CD8-positive, alpha-beta memory T cell (primary cell): ENCODE measurements at regions not wholly inside any gene's neighbourhood (a gene's known extent, or its start where the extent isn't known, plus 50 kb on each side); places are given as distances from the start of the nearest gene placed in this dataset.

Experiments
- CTCF ChIA-PET: fragments of 350-600 bp; sonication (Branson Sonifier 250); formaldehyde crosslinking; loops from one replicate; lab custom pipeline; 2021; ENCODE audit warnings: antibody characterized with exemption; lab: Charles Lee
- POLR2A ChIA-PET: fragments of 350-600 bp; sonication (Branson Sonifier 250); formaldehyde crosslinking; loops from one replicate; lab custom pipeline; 2021; ENCODE audit warnings: antibody characterized with exemption; lab: Charles Lee
- DNase-seq, 5 donors: peaks; one replicate each; pipeline versions ENCODE4 v3.0.0 to v3.0.0-alpha.2; 2020 to 2022; ENCODE audit warnings: mixed read lengths in 1 of 5
- H3K27ac ChIP-seq: one replicate; pipeline ENCODE4 v1.7.0; 2013; ENCODE audit warnings: low read depth, mild to moderate bottlenecking, low read length, moderate library complexity
- H3K27me3 ChIP-seq: 2 replicates; pipeline ENCODE4 v1.7.0; 2013; ENCODE audit warnings: low read length, mild to moderate bottlenecking; ENCODE audit not compliant: insufficient read depth, poor library complexity, severe bottlenecking
- H3K36me3 ChIP-seq: 2 replicates; pipeline ENCODE4 v1.7.0; 2013; ENCODE audit warnings: mild to moderate bottlenecking, low read length, moderate library complexity; ENCODE audit not compliant: insufficient read depth
- H3K4me1 ChIP-seq: 2 replicates; pipeline ENCODE4 v1.7.0; 2013; ENCODE audit warnings: mild to moderate bottlenecking, low read length, moderate library complexity; ENCODE audit not compliant: insufficient read depth
- H3K4me3 ChIP-seq: 2 replicates; pipeline ENCODE4 v1.7.0; 2013; ENCODE audit warnings: mild to moderate bottlenecking, low read length
- H3K9me3 ChIP-seq: 2 replicates; pipeline ENCODE4 v1.7.0; 2013; ENCODE audit warnings: mild to moderate bottlenecking, low read length
- H3K27ac Mint-ChIP-seq, 8 donors: one replicate each; pipeline ENCODE4 v1.8.0; 2020 to 2021; ENCODE audit warnings: mixed read lengths in 8 of 8, mild to moderate bottlenecking in 6 of 8, inconsistent platforms in 3 of 8, moderate library complexity in 3 of 8
- H3K27me3 Mint-ChIP-seq, 2 donors: one replicate each; pipeline ENCODE4 v1.8.0; 2020 to 2021; ENCODE audit warnings: mixed read lengths in 2 of 2, mild to moderate bottlenecking in 1 of 2, moderate library complexity in 1 of 2
- H3K36me3 Mint-ChIP-seq, 3 donors: one replicate each; pipeline ENCODE4 v1.8.0; 2020 to 2021; ENCODE audit warnings: mixed read lengths in 3 of 3, inconsistent platforms in 1 of 3, mild to moderate bottlenecking in 1 of 3
- H3K4me1 Mint-ChIP-seq, 3 donors: one replicate each; pipeline ENCODE4 v1.8.0; 2020 to 2021; ENCODE audit warnings: mixed read lengths in 3 of 3, inconsistent platforms in 1 of 3, mild to moderate bottlenecking in 1 of 3
- H3K4me3 Mint-ChIP-seq, 7 donors: one replicate each; pipeline ENCODE4 v1.8.0; 2020 to 2021; ENCODE audit warnings: mixed read lengths in 7 of 7, mild to moderate bottlenecking in 6 of 7, moderate library complexity in 4 of 7, inconsistent platforms in 2 of 7
- H3K9me3 Mint-ChIP-seq, 5 donors: one replicate each; pipeline ENCODE4 v1.8.0; 2020 to 2022; ENCODE audit warnings: mixed read lengths in 5 of 5, mild to moderate bottlenecking in 3 of 5, moderate library complexity in 2 of 5, inconsistent platforms in 1 of 5

DNA sequence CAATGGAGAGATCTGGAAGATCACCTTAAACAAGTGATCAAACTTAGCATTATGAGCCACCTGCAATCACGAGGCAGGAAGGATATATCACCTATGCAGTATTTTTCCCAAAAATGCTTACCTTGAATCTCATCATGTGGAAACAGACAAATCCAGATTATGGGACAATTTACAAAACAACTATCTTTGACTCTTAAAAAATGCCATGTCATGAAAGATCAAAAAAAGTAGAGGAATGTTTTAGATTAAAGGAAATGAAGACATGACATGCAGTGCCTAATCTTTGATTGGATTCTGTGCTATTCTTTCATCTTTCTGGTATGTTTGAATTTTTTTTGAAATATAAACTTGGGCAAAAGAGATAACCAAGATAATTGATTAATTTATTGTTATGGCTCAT is 95.9 kb downstream of the KPNA2 start:
- peak overlapping the region in 1 of 8 donors; percentile 32 for H3K27ac Mint-ChIP-seq
- H3K4me3 Mint-ChIP-seq, result no peak overlapping the region
- Histone ChIP-seq H3K4me1 (no peaks in the 10 kb centered on the region), H3K36me3 (no peaks in the 10 kb centered on the region), H3K4me3 (no peak overlapping the region), H3K27me3 (no peaks in the 10 kb centered on the region), H3K9me3 (no peaks in the 10 kb centered on the region), H3K27ac (no peak overlapping the region)
- peaks cover 2 to 66% (median 19%) of the 10 kb centered on the region in 3 donors for H3K36me3 Mint-ChIP-seq
- ChIA-PET CTCF (no interaction called here), POLR2A (no interaction called here)
- no peaks in the 10 kb centered on the region for H3K27me3 Mint-ChIP-seq
- no peaks in the 10 kb centered on the region for H3K9me3 Mint-ChIP-seq
- DNase-seq, result no peak
- peaks cover 2 to 6% (median 2%) of the 10 kb centered on the region in 3 donors for H3K4me1 Mint-ChIP-seq

DNA sequence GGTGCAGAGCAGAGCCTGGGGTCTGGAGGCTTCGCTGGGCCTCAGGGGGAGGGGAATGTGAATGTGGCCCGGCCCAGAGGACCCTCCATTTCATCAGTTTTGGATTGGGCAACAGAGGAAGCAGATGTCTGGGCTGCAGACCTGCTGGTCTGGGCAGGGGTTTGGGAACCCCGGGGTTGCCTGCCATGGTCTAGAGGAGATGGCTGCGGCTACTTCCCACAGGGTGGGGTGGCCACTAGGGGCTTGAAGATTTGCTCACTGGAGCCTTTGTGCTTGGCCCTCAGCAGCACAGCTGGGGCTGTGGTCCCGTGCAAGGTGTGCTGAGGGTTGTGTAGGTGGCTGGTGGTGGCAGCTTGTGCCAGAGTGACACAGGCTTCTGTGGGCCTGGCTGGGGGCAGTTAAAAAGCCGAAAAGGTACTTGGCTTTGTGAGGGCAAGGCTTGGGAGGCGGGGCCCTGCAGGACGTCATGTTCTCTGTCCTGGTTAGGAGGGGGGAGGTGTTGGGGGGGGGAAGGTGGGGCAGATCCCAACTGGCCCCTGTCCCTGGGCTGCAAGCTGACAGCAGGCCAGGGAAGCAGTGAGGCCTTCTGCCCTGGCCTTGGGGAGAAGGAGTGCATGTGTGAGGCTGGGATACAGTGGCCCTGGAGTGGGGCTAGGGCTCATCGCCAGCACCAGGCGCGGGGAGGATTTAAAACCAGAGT is 98.0 kb downstream of the KPNA2 start:
- H3K27ac Mint-ChIP-seq, result no peak overlapping the region
- Histone ChIP-seq H3K36me3 (no peaks in the 10 kb centered on the region), H3K4me3 (no peak overlapping the region), H3K4me1 (no peaks in the 10 kb centered on the region), H3K27ac (no peak overlapping the region), H3K9me3 (no peaks in the 10 kb centered on the region), H3K27me3 (no peaks in the 10 kb centered on the region)
- H3K27me3 Mint-ChIP-seq, result no peaks in the 10 kb centered on the region
- CTCF ChIA-PET, result no interaction called here
- POLR2A ChIA-PET, result no interaction called here
- peaks cover 0 to 49% (median 11%) of the 10 kb centered on the region in 3 donors for H3K36me3 Mint-ChIP-seq
- peaks cover 0 to 4% (median 0%) of the 10 kb centered on the region in 3 donors for H3K4me1 Mint-ChIP-seq
- H3K4me3 Mint-ChIP-seq, result no peak overlapping the region
- H3K9me3 Mint-ChIP-seq, result no peaks in the 10 kb centered on the region
- no peak for DNase-seq

DNA sequence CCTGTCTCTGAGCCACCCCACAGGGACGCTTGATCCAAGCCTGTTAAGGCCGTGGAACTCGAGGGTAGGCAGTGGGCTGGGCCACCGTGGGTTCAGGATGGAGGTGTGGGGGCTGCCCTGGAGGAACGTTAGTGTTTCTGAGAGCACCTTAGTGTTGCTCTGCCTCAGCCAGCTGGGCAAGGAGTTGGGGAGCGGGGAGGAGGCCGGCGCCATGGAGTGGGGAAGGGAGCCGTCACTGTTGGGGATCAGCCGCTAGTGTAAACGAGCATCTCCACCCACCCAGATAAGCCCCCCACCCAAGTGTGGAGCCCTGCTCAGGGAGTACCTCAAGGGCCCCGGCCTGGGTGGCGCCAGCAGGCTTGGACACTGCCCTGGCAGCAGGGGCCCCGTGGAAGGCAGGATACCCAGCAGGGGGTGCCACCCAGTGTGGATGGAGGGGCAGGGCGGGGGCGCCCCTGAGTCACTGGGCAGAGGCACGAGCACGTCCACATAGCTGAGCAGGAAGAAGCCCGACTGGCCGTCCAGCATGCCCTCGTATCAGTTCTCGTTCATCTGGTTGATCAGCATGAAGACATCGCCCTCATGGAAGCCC is 98.6 kb downstream of the KPNA2 start:
- H3K4me3 ChIP-seq, result no peak overlapping the region
- peaks cover 0 to 4% (median 0%) of the 10 kb centered on the region in 3 donors for H3K4me1 Mint-ChIP-seq
- no peaks in the 10 kb centered on the region for H3K9me3 ChIP-seq
- H3K27me3 Mint-ChIP-seq, result no peaks in the 10 kb centered on the region
- no peak for DNase-seq
- H3K27ac Mint-ChIP-seq, result no peak overlapping the region
- H3K27me3 ChIP-seq, result no peaks in the 10 kb centered on the region
- H3K9me3 Mint-ChIP-seq, result no peaks in the 10 kb centered on the region
- no peak overlapping the region for H3K27ac ChIP-seq
- H3K4me1 ChIP-seq, result no peaks in the 10 kb centered on the region
- H3K4me3 Mint-ChIP-seq, result no peak overlapping the region
- no peaks in the 10 kb centered on the region for H3K36me3 ChIP-seq
- H3K36me3 Mint-ChIP-seq, result peaks cover 0 to 43% (median 9%) of the 10 kb centered on the region in 3 donors
- ChIA-PET CTCF (no interaction called here), POLR2A (no interaction called here)

DNA sequence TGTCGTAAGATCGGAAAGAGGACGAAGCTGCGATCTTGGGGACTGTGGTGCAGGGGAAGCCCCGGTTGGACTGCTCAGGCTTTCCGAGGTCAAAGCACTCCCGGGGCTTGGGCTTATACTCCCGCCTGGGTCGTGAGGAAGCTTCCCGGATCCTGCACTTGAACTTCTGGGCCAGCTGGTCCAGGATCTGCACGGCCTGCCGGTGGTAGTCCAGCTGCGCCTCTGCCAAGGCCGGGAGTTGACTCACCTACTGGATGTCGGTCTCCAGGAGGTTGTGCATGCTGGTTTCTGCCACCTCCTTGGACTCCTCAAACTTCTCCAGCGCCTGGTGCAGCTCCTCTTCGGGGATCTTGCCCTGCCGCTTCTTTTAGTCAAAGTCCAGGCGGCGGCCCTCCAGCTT is 99.2 kb downstream of the KPNA2 start:
- Histone ChIP-seq H3K36me3 (no peaks in the 10 kb centered on the region), H3K27ac (no peak overlapping the region), H3K4me3 (no peak overlapping the region), H3K27me3 (no peaks in the 10 kb centered on the region), H3K9me3 (no peaks in the 10 kb centered on the region), H3K4me1 (no peaks in the 10 kb centered on the region)
- Mint-ChIP-seq H3K4me3 (no peak overlapping the region), H3K27me3 (no peaks in the 10 kb centered on the region), H3K4me1 (peaks cover 0 to 4% (median 0%) of the 10 kb centered on the region in 3 donors), H3K36me3 (peaks cover 0 to 38% (median 9%) of the 10 kb centered on the region in 3 donors), H3K9me3 (no peaks in the 10 kb centered on the region), H3K27ac (no peak overlapping the region)
- no peak for DNase-seq
- ChIA-PET POLR2A (no interaction called here), CTCF (no interaction called here)

GRCh38 chr17:68135141-68135887 is 99.8 kb downstream of the KPNA2 start:
- H3K36me3 ChIP-seq, result no peaks in the 10 kb centered on the region
- no peaks in the 10 kb centered on the region for H3K9me3 ChIP-seq
- peaks cover 0 to 35% (median 7%) of the 10 kb centered on the region in 3 donors for H3K36me3 Mint-ChIP-seq
- no peak for DNase-seq
- no peaks in the 10 kb centered on the region for H3K9me3 Mint-ChIP-seq
- peaks cover 0 to 4% (median 0%) of the 10 kb centered on the region in 3 donors for H3K4me1 Mint-ChIP-seq
- no peaks in the 10 kb centered on the region for H3K27me3 Mint-ChIP-seq
- no peaks in the 10 kb centered on the region for H3K4me1 ChIP-seq
- no peak overlapping the region for H3K27ac Mint-ChIP-seq
- POLR2A ChIA-PET, result interaction anchor here (0.6 kb wide), 1 partner anchor 165 kb away, joined by 3 read pairs; no protein-coding TSS in a partner anchor
- H3K27me3 ChIP-seq, result no peaks in the 10 kb centered on the region
- no peak overlapping the region for H3K27ac ChIP-seq
- CTCF ChIA-PET, result no interaction called here
- no peak overlapping the region for H3K4me3 ChIP-seq
- no peak overlapping the region for H3K4me3 Mint-ChIP-seq

DNA sequence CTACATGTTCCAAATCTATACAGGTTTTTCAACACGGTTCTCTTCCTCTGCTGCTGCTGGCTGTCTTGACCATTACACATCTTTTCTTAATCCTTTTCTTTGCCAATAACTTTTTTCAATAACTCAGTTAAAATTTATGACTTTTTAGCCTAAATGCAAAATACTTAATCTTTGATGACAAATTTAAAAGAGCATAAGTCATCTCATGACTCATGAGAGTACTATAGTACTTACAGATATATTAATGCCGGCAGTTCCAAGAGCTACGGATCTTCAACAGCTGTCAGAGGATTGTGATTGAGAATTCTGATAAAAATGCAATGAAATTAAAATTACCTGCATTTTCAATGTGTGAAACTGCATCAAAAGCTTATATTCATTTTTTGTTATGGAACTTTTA is 105.5 kb downstream of the KPNA2 start:
- Mint-ChIP-seq H3K9me3 (no peaks in the 10 kb centered on the region), H3K36me3 (peaks cover 0 to 2% (median 0%) of the 10 kb centered on the region in 3 donors), H3K4me1 (peaks cover 0 to 6% (median 0%) of the 10 kb centered on the region in 3 donors), H3K27me3 (no peaks in the 10 kb centered on the region), H3K27ac (peak overlapping the region in 1 of 8 donors; percentile 25), H3K4me3 (no peak overlapping the region)
- Histone ChIP-seq H3K4me1 (no peaks in the 10 kb centered on the region), H3K27me3 (no peaks in the 10 kb centered on the region), H3K4me3 (no peak overlapping the region), H3K27ac (no peak overlapping the region), H3K36me3 (no peaks in the 10 kb centered on the region), H3K9me3 (no peaks in the 10 kb centered on the region)
- ChIA-PET POLR2A (no interaction called here), CTCF (no interaction called here)
- DNase-seq, result no peak

GRCh38 chr17:68142595-68142994 is 105.2 kb upstream of the AMZ2 start:
- no peaks in the 10 kb centered on the region for H3K36me3 ChIP-seq
- no peaks in the 10 kb centered on the region for H3K36me3 Mint-ChIP-seq
- ChIA-PET POLR2A (no interaction called here), CTCF (no interaction called here)
- no peaks in the 10 kb centered on the region for H3K27me3 ChIP-seq
- no peaks in the 10 kb centered on the region for H3K27me3 Mint-ChIP-seq
- H3K9me3 Mint-ChIP-seq, result no peaks in the 10 kb centered on the region
- no peaks in the 10 kb centered on the region for H3K4me1 ChIP-seq
- no peak overlapping the region for H3K4me3 ChIP-seq
- no peak overlapping the region for H3K27ac ChIP-seq
- no peak overlapping the region for H3K27ac Mint-ChIP-seq
- H3K4me3 Mint-ChIP-seq, result no peak overlapping the region
- DNase-seq, result no peak
- peaks cover 0 to 6% (median 0%) of the 10 kb centered on the region in 3 donors for H3K4me1 Mint-ChIP-seq
- H3K9me3 ChIP-seq, result no peaks in the 10 kb centered on the region

DNA sequence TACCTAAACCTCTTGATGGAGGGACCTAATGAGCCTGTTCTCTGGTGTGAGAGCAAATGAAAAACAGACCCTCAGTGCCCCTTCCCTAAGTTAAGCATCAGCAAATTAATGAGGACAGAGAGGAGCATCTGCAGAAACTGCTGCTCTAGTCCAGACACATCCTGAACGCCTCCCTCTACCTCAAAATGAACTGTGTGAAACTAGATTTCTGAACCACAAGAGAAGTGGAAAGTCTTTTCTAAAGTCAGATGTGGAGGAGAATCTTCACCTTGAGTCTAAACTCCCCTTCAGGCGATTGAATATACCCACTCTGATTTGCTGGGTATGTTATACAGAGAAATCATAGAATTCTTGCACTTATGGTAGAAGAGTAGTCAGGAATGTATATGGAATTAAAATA is 104.4 kb upstream of the AMZ2 start:
- CTCF ChIA-PET, result no interaction called here
- H3K27ac Mint-ChIP-seq, result no peak overlapping the region
- no peaks in the 10 kb centered on the region for H3K27me3 Mint-ChIP-seq
- H3K4me3 Mint-ChIP-seq, result no peak overlapping the region
- no peaks in the 10 kb centered on the region for H3K9me3 Mint-ChIP-seq
- H3K4me3 ChIP-seq, result no peak overlapping the region
- H3K4me1 ChIP-seq, result no peaks in the 10 kb centered on the region
- no peaks in the 10 kb centered on the region for H3K9me3 ChIP-seq
- H3K36me3 Mint-ChIP-seq, result peaks cover 0 to 1% (median 0%) of the 10 kb centered on the region in 3 donors
- no peak for DNase-seq
- no peaks in the 10 kb centered on the region for H3K27me3 ChIP-seq
- H3K36me3 ChIP-seq, result no peaks in the 10 kb centered on the region
- no peak overlapping the region for H3K27ac ChIP-seq
- peaks cover 0 to 6% (median 0%) of the 10 kb centered on the region in 3 donors for H3K4me1 Mint-ChIP-seq
- POLR2A ChIA-PET, result no interaction called here
